OCI-LY3 (cell line): ENCODE measurements at regions not wholly inside any gene's neighbourhood (a gene's known extent, or its start where the extent isn't known, plus 50 kb on each side); places are given as distances from the start of the nearest gene placed in this dataset.
"Not testable (repeated sequence)": the region's sequence is repeated elsewhere in the genome, so short reads cannot be mapped to it uniquely, and the experiment has no call there.

Experiments
- CTCF ChIP-seq: fragments of 200-600, 300-600 bp; sonication (generic); IDR thresholded peaks from 2 replicates; pipeline ENCODE4 v1.5.1; 2014; ENCODE audit warnings: antibody characterized with exemption, low read length, low read depth
- EZH2phosphoT487 ChIP-seq: fragments of 200-600 bp; shearing (Covaris generic); IDR thresholded peaks from 2 replicates; pipeline ENCODE4 v1.6.1; 2018; ENCODE audit warnings: antibody characterized with exemption, mixed run types, low read depth

GRCh38 chr3:75372964-75373363, 291.2 kb upstream of the FRG2C start:
- TF ChIP-seq CTCF, EZH2phosphoT487: not testable (repeated sequence)
